Neural progenitor cell (in vitro differentiated cells): ENCODE measurements at regions not wholly inside any gene's neighbourhood (a gene's known extent, or its start where the extent isn't known, plus 50 kb on each side); places are given as distances from the start of the nearest gene placed in this dataset.

Source experiments
- EZH2 ChIP-seq: fragments of 200-600 bp; sonication (generic); IDR thresholded peaks from 2 replicates; pipeline ENCODE4 v1.6.1; 2017; ENCODE audit warnings: antibody characterized with exemption, mild to moderate bottlenecking, moderate library complexity
- EZH2phosphoT487 ChIP-seq: fragments of 200-600 bp; sonication (generic); IDR thresholded peaks from 2 replicates; pipeline ENCODE4 v1.6.1; 2017; ENCODE audit warnings: antibody characterized with exemption
- TF ChIP-seq, protein P1 (sequence below): fragments of 200-600 bp; sonication (generic); IDR thresholded peaks from 2 replicates; pipeline ENCODE4 v1.5.1; 2017; ENCODE audit warnings: antibody characterized with exemption, mild to moderate bottlenecking

DNA sequence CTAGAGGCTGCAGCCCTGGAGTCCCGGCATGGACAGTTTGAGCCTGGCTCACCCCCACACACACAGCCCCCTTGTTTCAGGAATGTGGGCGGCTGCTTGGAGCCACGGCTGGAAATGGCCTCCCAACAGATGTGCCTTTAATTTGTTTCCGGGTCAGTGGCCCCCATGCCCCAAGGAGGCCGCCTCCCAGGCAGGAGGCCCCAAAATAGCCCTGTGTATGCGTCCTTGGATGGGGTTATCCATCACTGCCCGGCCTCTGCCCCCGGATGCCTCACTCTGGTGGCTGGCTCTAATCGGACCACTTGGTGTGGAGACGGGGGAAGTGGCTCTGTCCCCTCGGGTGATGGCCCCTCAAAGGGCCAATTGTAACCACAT, 151.9 kb upstream of the MYCN start:
- TF ChIP-seq, protein P1, sequence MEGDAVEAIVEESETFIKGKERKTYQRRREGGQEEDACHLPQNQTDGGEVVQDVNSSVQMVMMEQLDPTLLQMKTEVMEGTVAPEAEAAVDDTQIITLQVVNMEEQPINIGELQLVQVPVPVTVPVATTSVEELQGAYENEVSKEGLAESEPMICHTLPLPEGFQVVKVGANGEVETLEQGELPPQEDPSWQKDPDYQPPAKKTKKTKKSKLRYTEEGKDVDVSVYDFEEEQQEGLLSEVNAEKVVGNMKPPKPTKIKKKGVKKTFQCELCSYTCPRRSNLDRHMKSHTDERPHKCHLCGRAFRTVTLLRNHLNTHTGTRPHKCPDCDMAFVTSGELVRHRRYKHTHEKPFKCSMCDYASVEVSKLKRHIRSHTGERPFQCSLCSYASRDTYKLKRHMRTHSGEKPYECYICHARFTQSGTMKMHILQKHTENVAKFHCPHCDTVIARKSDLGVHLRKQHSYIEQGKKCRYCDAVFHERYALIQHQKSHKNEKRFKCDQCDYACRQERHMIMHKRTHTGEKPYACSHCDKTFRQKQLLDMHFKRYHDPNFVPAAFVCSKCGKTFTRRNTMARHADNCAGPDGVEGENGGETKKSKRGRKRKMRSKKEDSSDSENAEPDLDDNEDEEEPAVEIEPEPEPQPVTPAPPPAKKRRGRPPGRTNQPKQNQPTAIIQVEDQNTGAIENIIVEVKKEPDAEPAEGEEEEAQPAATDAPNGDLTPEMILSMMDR: no peak
- TF ChIP-seq EZH2 (no peak), EZH2phosphoT487 (no peak)
